Psoas muscle (tissue), 7 donors: ENCODE measurements at regions not wholly inside any gene's neighbourhood (a gene's known extent, or its start where the extent isn't known, plus 50 kb on each side); places are given as distances from the start of the nearest gene placed in this dataset.

Experiments
- ATAC-seq, 4 donors: fragments of 200-7000 bp; cut with Tn5 transposase; one replicate each; pipeline ENCODE4 v1.9.1; 2020; ENCODE audit warnings: moderate library complexity in 3 of 4, mild to moderate bottlenecking in 2 of 4
- DNase-seq, 2 donors: peaks; one replicate each; pipeline ENCODE4 v3.0.0-alpha.2; 2020
- H3K27ac ChIP-seq: fragments of 200-600 bp; one replicate; pipeline ENCODE4 v1.8.0; 2022
- H3K27me3 ChIP-seq, 3 donors: fragments of 200-600 bp in 1 of 3; one replicate each; pipeline versions ENCODE4 v1.6.1 to v1.8.0; 2013 to 2022; ENCODE audit warnings: low read length in 2 of 3, mild to moderate bottlenecking in 2 of 3, moderate library complexity in 1 of 3; ENCODE audit not compliant: insufficient read depth in 3 of 3
- H3K36me3 ChIP-seq, 2 donors: fragments of 200-600 bp in 1 of 2; one replicate each; pipeline versions ENCODE4 v1.6.1 to v1.8.0; 2013 to 2022; ENCODE audit warnings: low read depth in 1 of 2, mild to moderate bottlenecking in 1 of 2, moderate library complexity in 1 of 2; ENCODE audit not compliant: insufficient read depth in 1 of 2
- H3K4me1 ChIP-seq: fragments of 200-600 bp; one replicate; pipeline ENCODE4 v1.8.0; 2022
- H3K4me3 ChIP-seq: fragments of 200-600 bp; one replicate; pipeline ENCODE4 v1.8.0; 2022; ENCODE audit warnings: mild to moderate bottlenecking
- H3K9me3 ChIP-seq: fragments of 200-600 bp; one replicate; pipeline ENCODE4 v1.8.0; 2022
- WGBS, 3 donors: extraction: QIAGEN DNeasy Blood & Tissue Kit; methylation state at CpG; one replicate each; pipeline versions ENCODE4 v1.1.6 to v1.1.7; 2013; 5-methylcytosine and 5-hydroxymethylcytosine counted together
- intact Hi-C, 2 donors: fragments of 100-400 bp; cut with DNase I; formaldehyde crosslinking; loops; one replicate each; pipeline versions ENCODE4 v1.11.0 to v1.14.2; 2022
- TF ChIP-seq, protein P1 (sequence below): fragments of 200-600 bp; IDR thresholded peaks from one replicate; pipeline ENCODE4 v1.8.0; 2022; ENCODE audit warnings: antibody characterized with exemption
- donor health status: healthy with polysubstance abuse.
- donor health status: DM: no; HTN: no; CAD: no; lungs with moderate emphysema.
- donor health status: Bipolar disorder and iron deficiency.
- donor health status: healthy.
- donor health status: DM: yes; HTN: yes; CAD: no.
- donor health status: DM: no; HTN: no; CAD: no.
- donor health status: DM: yes; HTN: yes; CAD: no.

- TF ChIP-seq, protein P1, sequence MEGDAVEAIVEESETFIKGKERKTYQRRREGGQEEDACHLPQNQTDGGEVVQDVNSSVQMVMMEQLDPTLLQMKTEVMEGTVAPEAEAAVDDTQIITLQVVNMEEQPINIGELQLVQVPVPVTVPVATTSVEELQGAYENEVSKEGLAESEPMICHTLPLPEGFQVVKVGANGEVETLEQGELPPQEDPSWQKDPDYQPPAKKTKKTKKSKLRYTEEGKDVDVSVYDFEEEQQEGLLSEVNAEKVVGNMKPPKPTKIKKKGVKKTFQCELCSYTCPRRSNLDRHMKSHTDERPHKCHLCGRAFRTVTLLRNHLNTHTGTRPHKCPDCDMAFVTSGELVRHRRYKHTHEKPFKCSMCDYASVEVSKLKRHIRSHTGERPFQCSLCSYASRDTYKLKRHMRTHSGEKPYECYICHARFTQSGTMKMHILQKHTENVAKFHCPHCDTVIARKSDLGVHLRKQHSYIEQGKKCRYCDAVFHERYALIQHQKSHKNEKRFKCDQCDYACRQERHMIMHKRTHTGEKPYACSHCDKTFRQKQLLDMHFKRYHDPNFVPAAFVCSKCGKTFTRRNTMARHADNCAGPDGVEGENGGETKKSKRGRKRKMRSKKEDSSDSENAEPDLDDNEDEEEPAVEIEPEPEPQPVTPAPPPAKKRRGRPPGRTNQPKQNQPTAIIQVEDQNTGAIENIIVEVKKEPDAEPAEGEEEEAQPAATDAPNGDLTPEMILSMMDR: no peak
- Histone ChIP-seq H3K27me3 (no peaks in the 10 kb centered on the region), H3K4me1 (no peaks in the 10 kb centered on the region), H3K27ac (no peak overlapping the region), H3K36me3 (no peaks in the 10 kb centered on the region), H3K9me3 (no peaks in the 10 kb centered on the region), H3K4me3 (no peak overlapping the region)
- no peak for ATAC-seq
- intact Hi-C loops: no loop called here
- 70 to 92% (median 88%) methylated on average over 1 of the region's 1 CpG for WGBS, 3 donors
- no peak for DNase-seq
Measured at GRCh38 chr5:61904730-61905129, 401.3 kb upstream of the KIF2A start.

DNA sequence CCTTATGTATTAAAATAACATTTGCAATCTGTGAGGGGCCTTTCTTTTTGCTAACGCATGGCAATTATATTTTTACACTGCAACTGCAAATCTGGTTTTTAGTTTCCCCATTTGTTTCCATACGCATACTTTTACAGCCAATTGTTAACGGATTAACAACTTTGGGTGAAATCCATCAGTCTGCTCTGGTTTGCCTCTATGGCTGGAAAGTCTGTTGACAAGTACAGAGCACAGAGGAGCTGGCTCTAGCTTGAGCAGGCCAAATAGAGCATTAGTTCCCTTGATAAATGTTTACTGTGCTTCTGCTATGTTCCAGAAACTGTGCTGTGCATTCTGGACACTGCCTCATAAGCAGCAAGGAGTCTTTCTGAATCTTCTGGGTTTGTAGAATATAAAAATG lies 400.4 kb upstream of the KIF2A start:
- TF ChIP-seq, protein P1: no peak
- H3K27ac ChIP-seq: no peak overlapping the region
- no peak overlapping the region for H3K4me3 ChIP-seq
- no peaks in the 10 kb centered on the region for H3K36me3 ChIP-seq
- H3K27me3 ChIP-seq: no peaks in the 10 kb centered on the region
- no peaks in the 10 kb centered on the region for H3K4me1 ChIP-seq
- ATAC-seq (no peak), DNase-seq (no peak)
- intact Hi-C loops: no loop called here
- H3K9me3 ChIP-seq: no peaks in the 10 kb centered on the region
- 25 to 35% (median 29%) methylated on average over 3 of the region's 3 CpGs for WGBS, 3 donors

DNA sequence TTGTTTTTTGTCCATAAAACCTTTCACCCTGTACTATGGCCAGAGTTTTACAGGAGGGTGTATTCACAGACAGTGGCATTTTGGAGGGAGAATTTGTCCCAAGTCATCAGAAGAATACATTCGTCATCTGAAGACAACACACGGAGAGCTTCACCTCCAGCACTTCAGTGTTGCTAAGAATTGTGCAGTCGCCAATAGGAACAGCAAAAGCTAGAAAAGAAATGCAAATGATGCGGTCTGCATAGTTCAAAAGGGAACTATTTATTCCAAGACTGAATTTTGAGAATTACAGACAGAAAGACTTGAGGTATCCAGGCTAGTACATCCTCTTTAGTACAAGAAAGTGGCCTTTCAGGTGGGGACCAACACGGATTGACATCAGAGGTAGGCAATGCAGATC lies 399.2 kb upstream of the KIF2A start:
- Histone ChIP-seq H3K36me3 (no peaks in the 10 kb centered on the region), H3K9me3 (no peaks in the 10 kb centered on the region), H3K4me3 (no peak overlapping the region), H3K4me1 (no peaks in the 10 kb centered on the region), H3K27ac (no peak overlapping the region), H3K27me3 (no peaks in the 10 kb centered on the region)
- DNase-seq (no peak), ATAC-seq (no peak)
- intact Hi-C loops: no loop called here
- 82 to 84% (median 83%) methylated on average over 5 of the region's 5 CpGs for WGBS, 3 donors
- TF ChIP-seq, protein P1: no peak

DNA sequence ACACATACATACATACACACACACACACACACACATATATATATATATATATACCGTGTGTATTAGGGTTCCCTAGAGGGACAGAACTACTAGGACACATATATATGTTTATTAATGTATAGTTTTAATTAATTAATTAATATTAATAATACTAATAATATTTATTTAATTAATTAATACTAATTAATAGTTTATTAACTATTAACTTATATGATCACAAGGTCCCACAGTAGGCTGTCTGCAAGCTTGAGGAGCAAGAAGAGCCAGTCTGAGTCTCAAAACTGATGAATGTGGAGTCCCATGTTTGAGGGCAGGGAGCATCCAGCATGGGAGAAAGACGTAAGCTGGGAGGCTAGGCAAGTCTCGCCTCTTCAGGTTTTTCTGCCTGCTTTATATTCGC lies 398.0 kb upstream of the KIF2A start:
- intact Hi-C loops: no loop called here
- 90 to 94% (median 90%) methylated on average over 4 of the region's 4 CpGs for WGBS, 3 donors
- TF ChIP-seq, protein P1: no peak

DNA sequence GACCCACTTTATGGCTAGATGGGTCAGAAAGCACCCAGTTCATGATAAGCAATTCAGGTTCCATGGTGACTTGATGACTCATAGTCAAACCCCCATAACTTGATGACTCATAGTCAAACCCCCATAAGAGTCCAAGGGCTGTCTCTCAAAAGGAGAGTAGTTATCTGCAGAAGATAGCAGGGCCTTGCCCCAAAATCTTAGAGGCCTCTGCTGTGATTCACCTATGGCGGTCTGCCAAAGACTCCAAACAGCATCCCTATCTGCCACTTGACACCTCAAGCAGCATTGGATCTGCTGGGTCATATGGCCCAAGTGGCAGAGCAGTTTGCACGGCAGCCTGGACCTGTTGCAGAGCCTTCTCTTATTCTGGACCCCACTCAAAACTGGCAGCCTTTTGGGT lies 395.2 kb upstream of the KIF2A start:
- Histone ChIP-seq H3K4me3 (no peak overlapping the region), H3K9me3 (peaks cover 3% of the 10 kb centered on the region), H3K27me3 (no peaks in the 10 kb centered on the region), H3K4me1 (no peaks in the 10 kb centered on the region), H3K27ac (no peak overlapping the region), H3K36me3 (no peaks in the 10 kb centered on the region)
- TF ChIP-seq, protein P1: no peak
- DNase-seq (no peak), ATAC-seq (no peak)
- WGBS, 3 donors: 77 to 82% (median 79%) methylated on average over 2 of the region's 2 CpGs
- intact Hi-C loops: no loop called here

More for the DNA sequence above, 398.0 kb upstream of the KIF2A start:
- DNase-seq (no peak), ATAC-seq (no peak)
- H3K4me3 ChIP-seq: no peak overlapping the region
- no peaks in the 10 kb centered on the region for H3K4me1 ChIP-seq
- H3K27ac ChIP-seq: no peak overlapping the region
- H3K9me3 ChIP-seq: no peaks in the 10 kb centered on the region
- no peaks in the 10 kb centered on the region for H3K36me3 ChIP-seq
- no peaks in the 10 kb centered on the region for H3K27me3 ChIP-seq
